H9 (cell line): ENCODE measurements at regions not wholly inside any gene's neighbourhood (a gene's known extent, or its start where the extent isn't known, plus 50 kb on each side); places are given as distances from the start of the nearest gene placed in this dataset.

Source experiments
- DNase-seq: peaks from one replicate; pipeline ENCODE4 v3.0.0-alpha.2; 2017
- H2AFZ ChIP-seq: one replicate; pipeline ENCODE4 v1.6.1; 2013; ENCODE audit warnings: mild to moderate bottlenecking, low read length, control low read depth, moderate library complexity
- H2AK5ac ChIP-seq: 2 replicates; pipeline ENCODE4 v1.6.1; 2013; ENCODE audit warnings: low read length, control low read depth, mixed read lengths; ENCODE audit not compliant: insufficient read length
- H2BK120ac ChIP-seq: one replicate; pipeline ENCODE4 v1.6.1; 2013; ENCODE audit warnings: low read depth, mild to moderate bottlenecking, low read length, control low read depth, inconsistent platforms; ENCODE audit not compliant: poor library complexity, severe bottlenecking
- H2BK12ac ChIP-seq: 2 replicates; pipeline ENCODE4 v1.6.1; 2013; ENCODE audit warnings: low read length, control low read depth, mixed read lengths, low read depth; ENCODE audit not compliant: insufficient read length
- H2BK15ac ChIP-seq: 2 replicates; pipeline ENCODE4 v1.6.1; 2013; ENCODE audit warnings: low read depth, low read length, control low read depth
- H2BK20ac ChIP-seq: one replicate; pipeline ENCODE4 v1.6.1; 2013; ENCODE audit warnings: low read depth, mild to moderate bottlenecking, low read length, control low read depth, inconsistent platforms; ENCODE audit not compliant: poor library complexity, severe bottlenecking
- H2BK5ac ChIP-seq: 2 replicates; pipeline ENCODE4 v1.6.1; 2013; ENCODE audit warnings: low read length, control low read depth, mixed read lengths; ENCODE audit not compliant: insufficient read length
- H3K14ac ChIP-seq: 2 replicates; pipeline ENCODE4 v1.6.1; 2013; ENCODE audit warnings: low read length, control low read depth; ENCODE audit not compliant: insufficient read depth
- H3K18ac ChIP-seq: 2 replicates; pipeline ENCODE4 v1.6.1; 2013; ENCODE audit warnings: low read depth, mild to moderate bottlenecking, mixed read lengths, low read length, control low read depth; ENCODE audit not compliant: insufficient read length
- H3K23ac ChIP-seq: 2 replicates; pipeline ENCODE4 v1.6.1; 2013; ENCODE audit warnings: low read length, control low read depth, mixed read lengths, low read depth; ENCODE audit not compliant: insufficient read length
- H3K23me2 ChIP-seq: 2 replicates; pipeline ENCODE4 v1.6.1; 2013; ENCODE audit warnings: low read depth, mild to moderate bottlenecking, mixed read lengths, low read length, control low read depth; ENCODE audit not compliant: insufficient read length, poor library complexity, severe bottlenecking
- H3K27ac ChIP-seq: 2 replicates; pipeline ENCODE4 v1.5.1; 2013; ENCODE audit warnings: low read length, control low read depth, mixed read lengths, low read depth; ENCODE audit not compliant: insufficient read length
- H3K27me3 ChIP-seq: 2 replicates; pipeline ENCODE4 v1.6.1; 2013; ENCODE audit warnings: low read length, control low read depth, inconsistent platforms; ENCODE audit not compliant: insufficient read depth
- H3K4ac ChIP-seq: 2 replicates; pipeline ENCODE4 v1.6.1; 2013; ENCODE audit warnings: low read depth, mild to moderate bottlenecking, control low read depth, inconsistent platforms, low read length, moderate library complexity
- H3K4me1 ChIP-seq: 2 replicates; pipeline ENCODE4 v1.6.1; 2013; ENCODE audit warnings: low read length, control low read depth, inconsistent platforms; ENCODE audit not compliant: insufficient read depth
- H3K4me2 ChIP-seq: 2 replicates; pipeline ENCODE4 v1.6.1; 2013; ENCODE audit warnings: low read length, control low read depth, mixed read lengths; ENCODE audit not compliant: insufficient read length, insufficient read depth
- H3K56ac ChIP-seq: 2 replicates; pipeline ENCODE4 v1.6.1; 2013; ENCODE audit warnings: low read depth, mild to moderate bottlenecking, mixed read lengths, low read length, control low read depth; ENCODE audit not compliant: insufficient read length
- H3K79me1 ChIP-seq: 2 replicates; pipeline ENCODE4 v1.6.1; 2013; ENCODE audit warnings: low read depth, mild to moderate bottlenecking, moderate library complexity, low read length, control low read depth, inconsistent platforms; ENCODE audit not compliant: insufficient read depth, poor library complexity, severe bottlenecking
- H3K79me2 ChIP-seq: 2 replicates; pipeline ENCODE4 v1.6.1; 2013; ENCODE audit warnings: low read length, control low read depth, inconsistent platforms; ENCODE audit not compliant: insufficient read depth
- H3K9ac ChIP-seq: 2 replicates; pipeline ENCODE4 v1.6.1; 2013; ENCODE audit warnings: low read length, control low read depth, mixed read lengths; ENCODE audit not compliant: insufficient read length; ENCODE audit errors: extremely low read depth
- H3K9me3 ChIP-seq: one replicate; pipeline ENCODE4 v1.6.1; 2013; ENCODE audit warnings: low read depth, low read length, inconsistent platforms; ENCODE audit not compliant: control insufficient read depth
- H3T11ph ChIP-seq: one replicate; pipeline ENCODE4 v1.6.1; 2013; ENCODE audit warnings: mild to moderate bottlenecking, low read length, control low read depth, inconsistent platforms
- H4K20me1 ChIP-seq: one replicate; pipeline ENCODE4 v1.6.1; 2013; ENCODE audit not compliant: control insufficient read depth, insufficient read length, insufficient read depth
- H4K5ac ChIP-seq: 2 replicates; pipeline ENCODE4 v1.6.1; 2013; ENCODE audit warnings: low read depth, mild to moderate bottlenecking, mixed read lengths, low read length, control low read depth; ENCODE audit not compliant: insufficient read length
- H4K8ac ChIP-seq: replicated peaks from 2 replicates; pipeline ENCODE4 v1.6.1; 2013; ENCODE audit warnings: low read length, control low read depth, mixed read lengths, low read depth; ENCODE audit not compliant: insufficient read length
- H4K91ac ChIP-seq: 2 replicates; pipeline ENCODE4 v1.6.1; 2013; ENCODE audit warnings: low read depth, mild to moderate bottlenecking, moderate library complexity, mixed read lengths, low read length, control low read depth; ENCODE audit not compliant: insufficient read length
- H3K27ac Mint-ChIP-seq, 3 experiments: 2 replicates in 2 of 3; 3 replicates in 1 of 3; pipeline ENCODE4 v1.8.0; 2020 to 2021; ENCODE audit warnings: mixed read lengths in 3 of 3, mild to moderate bottlenecking in 1 of 3, moderate library complexity in 1 of 3
- H3K27me3 Mint-ChIP-seq: 2 replicates; pipeline ENCODE4 v1.8.0; 2021; ENCODE audit warnings: low read depth, mild to moderate bottlenecking, moderate library complexity, mixed read lengths
- H3K36me3 Mint-ChIP-seq, 3 experiments: 2 replicates in 2 of 3; 3 replicates in 1 of 3; pipeline ENCODE4 v1.8.0; 2020 to 2021; ENCODE audit warnings: low read depth in 3 of 3, mixed read lengths in 3 of 3; ENCODE audit not compliant: insufficient read depth in 1 of 3
- H3K4me1 Mint-ChIP-seq, 2 experiments: 2 replicates each; pipeline ENCODE4 v1.8.0; 2020; ENCODE audit warnings: mixed read lengths in 2 of 2
- H3K4me3 Mint-ChIP-seq, 2 experiments: 2 replicates in 1 of 2; 3 replicates in 1 of 2; pipeline ENCODE4 v1.8.0; 2020 to 2021; ENCODE audit warnings: mild to moderate bottlenecking in 2 of 2, mixed read lengths in 2 of 2, moderate library complexity in 1 of 2
- H3K9me3 Mint-ChIP-seq, 2 experiments: 2 replicates in 1 of 2; 3 replicates in 1 of 2; pipeline ENCODE4 v1.8.0; 2020; ENCODE audit warnings: mild to moderate bottlenecking in 2 of 2, mixed read lengths in 2 of 2, moderate library complexity in 1 of 2
- WGBS: extraction: QIAGEN DNeasy Blood & Tissue Kit; methylation state at CpG from one replicate; pipeline ENCODE4 v1.1.7; 2013; ENCODE audit warnings: missing lambda C conversion rate, low lambda C conversion rate, mixed read lengths; ENCODE audit not compliant: insufficient read length; ENCODE audit errors: extremely low coverage; 5-methylcytosine and 5-hydroxymethylcytosine counted together
- TF ChIP-seq, protein P1 (sequence below): fragments of 200-600 bp; sonication (generic); conservative IDR thresholded peaks from 3 replicates; pipeline ENCODE4 v1.8.0; 2021; ENCODE audit warnings: antibody characterized with exemption, mild to moderate bottlenecking

DNA sequence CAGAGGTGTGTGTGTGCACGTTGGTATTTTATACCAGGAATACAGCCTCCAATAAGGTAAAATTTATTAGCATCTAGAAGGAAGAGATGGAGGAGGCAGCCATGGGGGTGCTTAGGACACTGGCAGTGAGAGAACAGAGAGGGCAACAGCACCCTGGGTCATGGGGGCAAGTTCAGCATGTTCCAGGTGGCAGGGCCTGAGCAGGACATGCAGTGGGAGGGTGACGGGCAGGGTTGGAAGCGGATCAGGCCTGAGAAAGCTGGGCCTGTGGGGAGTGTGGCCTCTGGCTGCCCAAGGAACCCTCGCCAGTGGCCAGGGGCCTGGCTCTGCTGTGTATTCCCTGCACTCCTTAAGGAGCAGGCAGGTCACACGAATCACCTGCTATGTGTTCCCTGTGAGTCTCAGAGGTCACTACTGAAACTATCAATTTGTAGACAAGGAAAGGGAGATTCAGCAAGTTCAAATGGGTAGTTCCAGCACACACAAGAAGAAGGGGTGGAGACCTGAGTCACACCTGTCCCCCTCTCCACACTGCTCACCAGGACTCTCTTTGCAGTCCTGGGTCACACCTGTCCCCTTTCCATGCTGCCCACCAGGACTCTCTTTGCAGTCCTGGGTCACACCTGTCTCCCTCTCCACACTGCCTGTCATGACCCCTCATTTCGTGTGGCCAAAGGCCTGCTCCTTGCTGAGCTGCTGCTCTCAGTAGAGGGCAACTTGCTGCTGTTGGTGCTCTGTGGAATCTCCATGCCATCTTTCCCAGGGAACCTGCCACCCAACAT is 463.9 kb upstream of the HS6ST1 start:
- Histone ChIP-seq H2BK12ac (no peak overlapping the region), H2BK15ac (no peak overlapping the region), H3K79me1 (no peaks in the 10 kb centered on the region), H3K4ac (no peak overlapping the region), H2BK120ac (no peak overlapping the region), H2AK5ac (no peak overlapping the region), H3K18ac (no peak overlapping the region), H4K5ac (no peak overlapping the region), H4K91ac (no peak overlapping the region), H3K9me3 (no peaks in the 10 kb centered on the region), H4K8ac (no peak overlapping the region), H3K23ac (no peak overlapping the region), H3K23me2 (no peaks in the 10 kb centered on the region), H3T11ph (no peak overlapping the region), H2AFZ (no peak overlapping the region), H3K4me1 (no peaks in the 10 kb centered on the region; the same call in 1 of the 2 replicates), H3K4me2 (no peak overlapping the region), H4K20me1 (no peaks in the 10 kb centered on the region), H3K56ac (no peak overlapping the region), H2BK5ac (no peak overlapping the region), H2BK20ac (no peak overlapping the region), H3K79me2 (no peaks in the 10 kb centered on the region), H3K27ac (no peak overlapping the region), H3K27me3 (no peaks in the 10 kb centered on the region), H3K14ac (no peak overlapping the region), H3K9ac (no peak overlapping the region)
- WGBS: no CpG with 5 or more reads among the region's 6 CpGs
- Mint-ChIP-seq H3K4me3 (no peak overlapping the region), H3K36me3 (no peaks in the 10 kb centered on the region), H3K27ac (peak overlapping the region in 1 of 3 experiments; percentile 9; a peak in 1 of 7 replicates), H3K27me3 (peaks cover 4% of the 10 kb centered on the region; the same call in 1 of the 2 replicates), H3K4me1 (peaks cover 18 to 19% of the 10 kb centered on the region in 2 experiments), H3K9me3 (no peaks in the 10 kb centered on the region)
- TF ChIP-seq, protein P1, sequence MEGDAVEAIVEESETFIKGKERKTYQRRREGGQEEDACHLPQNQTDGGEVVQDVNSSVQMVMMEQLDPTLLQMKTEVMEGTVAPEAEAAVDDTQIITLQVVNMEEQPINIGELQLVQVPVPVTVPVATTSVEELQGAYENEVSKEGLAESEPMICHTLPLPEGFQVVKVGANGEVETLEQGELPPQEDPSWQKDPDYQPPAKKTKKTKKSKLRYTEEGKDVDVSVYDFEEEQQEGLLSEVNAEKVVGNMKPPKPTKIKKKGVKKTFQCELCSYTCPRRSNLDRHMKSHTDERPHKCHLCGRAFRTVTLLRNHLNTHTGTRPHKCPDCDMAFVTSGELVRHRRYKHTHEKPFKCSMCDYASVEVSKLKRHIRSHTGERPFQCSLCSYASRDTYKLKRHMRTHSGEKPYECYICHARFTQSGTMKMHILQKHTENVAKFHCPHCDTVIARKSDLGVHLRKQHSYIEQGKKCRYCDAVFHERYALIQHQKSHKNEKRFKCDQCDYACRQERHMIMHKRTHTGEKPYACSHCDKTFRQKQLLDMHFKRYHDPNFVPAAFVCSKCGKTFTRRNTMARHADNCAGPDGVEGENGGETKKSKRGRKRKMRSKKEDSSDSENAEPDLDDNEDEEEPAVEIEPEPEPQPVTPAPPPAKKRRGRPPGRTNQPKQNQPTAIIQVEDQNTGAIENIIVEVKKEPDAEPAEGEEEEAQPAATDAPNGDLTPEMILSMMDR: no peak
- DNase-seq: peak; percentile 7
